Hepatocyte (in vitro differentiated cells): ENCODE measurements at regions not wholly inside any gene's neighbourhood (a gene's known extent, or its start where the extent isn't known, plus 50 kb on each side); places are given as distances from the start of the nearest gene placed in this dataset.

Experiments
- DNase-seq: peaks from one replicate; pipeline ENCODE4 v3.0.0-alpha.2; 2016; ENCODE audit warnings: low spot score
- H2AFZ ChIP-seq: fragments of 200-600 bp; sonication (generic); 2 replicates; pipeline ENCODE4 v1.6.0; 2016; ENCODE audit warnings: antibody characterized with exemption, mild to moderate bottlenecking
- H3K27ac ChIP-seq: fragments of 200-600 bp; sonication (generic); 2 replicates; pipeline ENCODE4 v1.5.1; 2016; ENCODE audit warnings: mild to moderate bottlenecking
- H3K27me3 ChIP-seq: fragments of 200-600 bp; sonication (generic); 2 replicates; pipeline ENCODE4 v1.6.1; 2016
- H3K36me3 ChIP-seq: fragments of 200-600 bp; sonication (generic); replicated peaks from 2 replicates; pipeline ENCODE4 v1.5.1; 2016; ENCODE audit warnings: low read depth; ENCODE audit not compliant: insufficient read depth
- H3K4me1 ChIP-seq: fragments of 200-600 bp; sonication (generic); 2 replicates; pipeline ENCODE4 v1.5.1; 2016; ENCODE audit warnings: mild to moderate bottlenecking, moderate library complexity; ENCODE audit not compliant: insufficient read depth
- H3K4me2 ChIP-seq: fragments of 200-600 bp; sonication (generic); 2 replicates; pipeline ENCODE4 v1.6.0; 2016
- H3K4me3 ChIP-seq: fragments of 200-600 bp; sonication (generic); 2 replicates; pipeline ENCODE4 v1.5.1; 2016; ENCODE audit warnings: mild to moderate bottlenecking
- H3K79me2 ChIP-seq: fragments of 200-600 bp; sonication (generic); 2 replicates; pipeline ENCODE4 v1.6.0; 2017; ENCODE audit warnings: mild to moderate bottlenecking
- H3K9me2 ChIP-seq: fragments of 200-600 bp; sonication (generic); replicated peaks from 2 replicates; pipeline ENCODE4 v1.6.0; 2017; ENCODE audit warnings: mild to moderate bottlenecking; ENCODE audit not compliant: insufficient read depth
- H3K9me3 ChIP-seq: fragments of 200-600 bp; sonication (generic); 2 replicates; pipeline ENCODE4 v1.5.1; 2016; ENCODE audit warnings: low read depth, mild to moderate bottlenecking
- H4K20me1 ChIP-seq: fragments of 200-600 bp; sonication (generic); 2 replicates; pipeline ENCODE4 v1.6.0; 2016; ENCODE audit warnings: mild to moderate bottlenecking; ENCODE audit not compliant: insufficient read depth, poor library complexity, severe bottlenecking
- CTCF ChIP-seq: fragments of 200-600 bp; sonication (generic); IDR thresholded peaks from 2 replicates; pipeline ENCODE4 v1.5.1; 2016; ENCODE audit warnings: antibody characterized with exemption, mild to moderate bottlenecking; ENCODE audit not compliant: poor library complexity
- EZH2 ChIP-seq: fragments of 200-600 bp; sonication (generic); IDR thresholded peaks from 2 replicates; pipeline ENCODE4 v1.6.1; 2016; ENCODE audit warnings: antibody characterized with exemption, mild to moderate bottlenecking, borderline replicate concordance
- EZH2phosphoT487 ChIP-seq: fragments of 200-600 bp; sonication (generic); IDR thresholded peaks from one replicate; pipeline ENCODE4 v1.6.1; 2018; ENCODE audit warnings: antibody characterized with exemption, mild to moderate bottlenecking, low read depth, moderate library complexity; ENCODE audit not compliant: unreplicated experiment, severe bottlenecking
- WGBS: methylation state at CpG from one replicate; pipeline ENCODE4 v1.1.6; 2016; ENCODE audit warnings: low lambda C conversion rate; ENCODE audit errors: missing lambda C conversion rate; 5-methylcytosine and 5-hydroxymethylcytosine counted together

DNA sequence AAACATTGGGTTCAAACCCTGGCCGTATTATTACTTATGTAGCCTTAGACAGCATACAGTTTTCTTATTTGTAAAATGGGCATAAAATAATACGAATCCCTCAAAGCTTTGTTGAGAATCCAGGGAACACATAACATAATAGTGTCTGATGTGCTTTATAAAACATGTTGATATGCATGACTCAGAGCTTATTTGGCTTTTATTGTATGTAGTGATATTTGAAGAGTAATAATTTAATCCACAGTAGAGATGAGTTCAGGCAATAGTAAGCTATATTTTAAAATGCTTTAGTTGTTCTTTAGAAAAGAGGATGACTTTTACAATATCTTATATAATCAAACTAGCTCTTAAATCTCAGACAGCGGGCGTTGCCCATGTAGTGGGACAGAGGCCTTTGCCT lies 176.4 kb downstream of the SIM1 start:
- Histone ChIP-seq H3K36me3 (no peaks in the 10 kb centered on the region), H3K79me2 (no peaks in the 10 kb centered on the region), H3K27ac (no peak overlapping the region), H3K9me2 (no peaks in the 10 kb centered on the region), H3K4me1 (no peaks in the 10 kb centered on the region), H3K4me3 (no peak overlapping the region), H2AFZ (no peak overlapping the region), H3K9me3 (no peaks in the 10 kb centered on the region), H3K4me2 (no peak overlapping the region), H4K20me1 (no peaks in the 10 kb centered on the region), H3K27me3 (no peaks in the 10 kb centered on the region)
- WGBS: 95% methylated on average over 4 of the region's 4 CpGs
- DNase-seq: no peak
- TF ChIP-seq EZH2phosphoT487 (no peak), CTCF (no peak), EZH2 (no peak)

GRCh38 chr6:100283285-100283684 lies 181.4 kb downstream of the SIM1 start:
- Histone ChIP-seq H3K4me1 (no peaks in the 10 kb centered on the region), H3K27me3 (no peaks in the 10 kb centered on the region), H4K20me1 (no peaks in the 10 kb centered on the region), H3K36me3 (no peaks in the 10 kb centered on the region), H3K79me2 (no peaks in the 10 kb centered on the region), H3K4me3 (no peak overlapping the region), H3K27ac (no peak overlapping the region), H3K4me2 (no peak overlapping the region), H3K9me3 (no peaks in the 10 kb centered on the region), H2AFZ (no peak overlapping the region), H3K9me2 (no peaks in the 10 kb centered on the region)
- TF ChIP-seq EZH2: no peak
- no peak for TF ChIP-seq EZH2phosphoT487
- no peak for TF ChIP-seq CTCF
- peak; percentile 8 for DNase-seq

DNA sequence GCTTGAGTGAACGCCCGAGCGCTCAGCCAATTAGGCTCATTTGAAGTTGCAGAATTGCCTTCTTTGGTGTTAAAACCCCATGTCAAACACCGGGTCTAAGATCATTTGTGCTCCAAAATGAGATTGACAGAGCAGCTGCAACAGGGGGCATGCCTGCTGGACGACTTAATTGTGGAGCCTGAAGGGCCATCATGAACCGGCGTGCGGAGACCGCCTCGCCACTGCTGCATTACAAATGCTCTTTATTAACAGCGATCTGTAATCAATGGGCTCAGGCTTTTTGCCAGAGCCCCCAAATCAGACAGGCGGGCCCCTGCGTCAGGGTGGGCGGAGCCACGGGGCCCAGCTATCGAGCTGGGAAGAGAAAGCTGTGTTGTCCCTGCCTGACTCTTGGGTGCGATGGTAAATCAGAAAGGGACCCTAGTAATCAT lies 183.2 kb downstream of the SIM1 start:
- no peak overlapping the region for H3K27ac ChIP-seq
- H3K27me3 ChIP-seq: no peaks in the 10 kb centered on the region
- peak overlapping the region; percentile 86 for H3K4me2 ChIP-seq
- peak overlapping the region; percentile 78 for H2AFZ ChIP-seq
- H3K4me1 ChIP-seq: no peaks in the 10 kb centered on the region
- H3K79me2 ChIP-seq: no peaks in the 10 kb centered on the region
- H3K9me3 ChIP-seq: no peaks in the 10 kb centered on the region
- 13% methylated on average over 17 of the region's 17 CpGs for WGBS
- TF ChIP-seq CTCF (no peak), EZH2 (no peak), EZH2phosphoT487 (no peak)
- no peaks in the 10 kb centered on the region for H3K9me2 ChIP-seq
- H3K4me3 ChIP-seq: peak overlapping the region; percentile 17
- DNase-seq: no peak
- H4K20me1 ChIP-seq: no peaks in the 10 kb centered on the region
- H3K36me3 ChIP-seq: no peaks in the 10 kb centered on the region

GRCh38 chr6:100276311-100277057 lies 188.2 kb downstream of the SIM1 start:
- TF ChIP-seq CTCF: no peak
- Histone ChIP-seq H3K27me3 (no peaks in the 10 kb centered on the region), H3K4me2 (no peak overlapping the region)

More at GRCh38 chr6:100276311-100277057, 188.2 kb downstream of the SIM1 start:
- Histone ChIP-seq H3K4me1 (no peaks in the 10 kb centered on the region), H3K9me2 (no peaks in the 10 kb centered on the region), H3K9me3 (no peaks in the 10 kb centered on the region), H3K36me3 (no peaks in the 10 kb centered on the region), H4K20me1 (no peaks in the 10 kb centered on the region), H2AFZ (no peak overlapping the region), H3K79me2 (no peaks in the 10 kb centered on the region), H3K4me3 (no peak overlapping the region), H3K27ac (no peak overlapping the region)
- no peak for DNase-seq
- 95% methylated on average over 3 of the region's 3 CpGs for WGBS
